Astrocyte (in vitro differentiated cells and primary cell): ENCODE measurements at regions not wholly inside any gene's neighbourhood (a gene's known extent, or its start where the extent isn't known, plus 50 kb on each side); places are given as distances from the start of the nearest gene placed in this dataset.

ENCODE experiments used
- CTCF ChIP-seq: IDR thresholded peaks from 2 replicates; pipeline ENCODE4 v1.5.1; 2011; ENCODE audit warnings: low read depth, mild to moderate bottlenecking, inconsistent platforms, low read length, moderate library complexity; ENCODE audit not compliant: insufficient read depth
- EZH2 ChIP-seq: IDR thresholded peaks from 2 replicates; pipeline ENCODE4 v1.6.1; 2012; ENCODE audit warnings: mild to moderate bottlenecking, low read length, inconsistent platforms; ENCODE audit not compliant: insufficient read depth

GRCh38 chrX:26328608-26329319, 112.8 kb downstream of the MAGEB5 start:
- TF ChIP-seq CTCF (no peak), EZH2 (no peak)
